ENCODE measurements at regions not wholly inside any gene's neighbourhood (a gene's known extent, or its start where the extent isn't known, plus 50 kb on each side); places are given as distances from the start of the nearest gene placed in this dataset.

DNA sequence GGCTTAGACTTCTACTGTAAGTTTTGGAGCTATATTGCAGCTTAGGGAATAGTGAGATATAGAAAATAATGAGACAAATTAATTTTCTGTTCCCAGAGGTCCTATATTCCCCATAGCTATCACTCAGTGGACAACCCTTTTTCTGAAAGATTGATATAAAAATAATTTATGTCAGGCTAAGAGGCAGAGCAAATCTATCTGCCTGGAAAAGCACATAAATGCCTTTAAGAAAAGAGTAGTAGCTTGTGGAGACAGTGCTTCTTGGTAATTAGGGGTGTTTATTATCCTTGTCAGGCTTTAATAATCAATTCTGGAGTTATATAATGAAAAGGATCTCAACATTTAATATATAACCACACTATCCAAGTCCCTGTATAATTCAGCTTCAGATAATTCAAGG is 1162.8 kb upstream of the PCDH20 start:
- Histone ChIP-seq H3K27ac (ENCODE audit: low read depth) (no peak overlapping the region), H3K4me1 (ENCODE audit: insufficient read depth) (no peaks in the 10 kb centered on the region), H3K4me2 (no peak overlapping the region), H3K79me2 (replicated peaks; ENCODE audit: insufficient read depth) (no peaks in the 10 kb centered on the region), H3K4me3 (no peak overlapping the region), H3K36me3 (ENCODE audit: insufficient read depth) (no peaks in the 10 kb centered on the region), H3K9me2 (ENCODE audit: insufficient read depth) (no peaks in the 10 kb centered on the region), H2AFZ (no peak overlapping the region), H3F3A (replicated peaks; ENCODE audit: low read depth) (no peaks in the 10 kb centered on the region), H4K20me1 (replicated peaks; ENCODE audit: insufficient read depth) (no peaks in the 10 kb centered on the region), H3K27me3 (ENCODE audit: insufficient read depth) (no peaks in the 10 kb centered on the region)
- Mint-ChIP-seq H3K27ac (no peak overlapping the region), H3K36me3 (ENCODE audit: low read depth) (no peaks in the 10 kb centered on the region), H3K27me3 (ENCODE audit: insufficient read depth, low read depth, poor library complexity) (peaks cover 1% of the 10 kb centered on the region), H3K4me1 (no peaks in the 10 kb centered on the region), H3K4me3 (no peak overlapping the region), H3K9me3 (no peaks in the 10 kb centered on the region)
- ATAC-seq (no peak), DNase-seq (ENCODE audit: low spot score) (no peak)
- no peak for TF ChIP-seq NANOG (IDR thresholded peaks at IDR 0.05; ENCODE audit: borderline replicate concordance)
- TF ChIP-seq POLR2AphosphoS5 (IDR thresholded peaks at IDR 0.05; ENCODE audit: low read depth): no peak
- no peak for TF ChIP-seq ZNF114 (CRISPR knock-in tag; IDR thresholded peaks at IDR 0.05)
- no peak for TF ChIP-seq CTCF (conservative IDR thresholded peaks at IDR 0.05; ENCODE audit: low read depth in 2 of 2)
- TF ChIP-seq CREB1 (CRISPR knock-in tag; IDR thresholded peaks at IDR 0.05; ENCODE audit: low read depth): no peak
- TF ChIP-seq JUNB (IDR thresholded peaks at IDR 0.05; ENCODE audit: unreplicated experiment): no peak
- TF ChIP-seq, protein P1, sequence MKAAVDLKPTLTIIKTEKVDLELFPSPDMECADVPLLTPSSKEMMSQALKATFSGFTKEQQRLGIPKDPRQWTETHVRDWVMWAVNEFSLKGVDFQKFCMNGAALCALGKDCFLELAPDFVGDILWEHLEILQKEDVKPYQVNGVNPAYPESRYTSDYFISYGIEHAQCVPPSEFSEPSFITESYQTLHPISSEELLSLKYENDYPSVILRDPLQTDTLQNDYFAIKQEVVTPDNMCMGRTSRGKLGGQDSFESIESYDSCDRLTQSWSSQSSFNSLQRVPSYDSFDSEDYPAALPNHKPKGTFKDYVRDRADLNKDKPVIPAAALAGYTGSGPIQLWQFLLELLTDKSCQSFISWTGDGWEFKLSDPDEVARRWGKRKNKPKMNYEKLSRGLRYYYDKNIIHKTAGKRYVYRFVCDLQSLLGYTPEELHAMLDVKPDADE (IDR thresholded peaks at IDR 0.05): no peak
- TF ChIP-seq STAT1 (IDR thresholded peaks at IDR 0.05; ENCODE audit: unreplicated experiment): no peak
- TF ChIP-seq EZH2phosphoT487 (IDR thresholded peaks at IDR 0.05; ENCODE audit: unreplicated experiment): no peak
- TF ChIP-seq, protein P2, sequence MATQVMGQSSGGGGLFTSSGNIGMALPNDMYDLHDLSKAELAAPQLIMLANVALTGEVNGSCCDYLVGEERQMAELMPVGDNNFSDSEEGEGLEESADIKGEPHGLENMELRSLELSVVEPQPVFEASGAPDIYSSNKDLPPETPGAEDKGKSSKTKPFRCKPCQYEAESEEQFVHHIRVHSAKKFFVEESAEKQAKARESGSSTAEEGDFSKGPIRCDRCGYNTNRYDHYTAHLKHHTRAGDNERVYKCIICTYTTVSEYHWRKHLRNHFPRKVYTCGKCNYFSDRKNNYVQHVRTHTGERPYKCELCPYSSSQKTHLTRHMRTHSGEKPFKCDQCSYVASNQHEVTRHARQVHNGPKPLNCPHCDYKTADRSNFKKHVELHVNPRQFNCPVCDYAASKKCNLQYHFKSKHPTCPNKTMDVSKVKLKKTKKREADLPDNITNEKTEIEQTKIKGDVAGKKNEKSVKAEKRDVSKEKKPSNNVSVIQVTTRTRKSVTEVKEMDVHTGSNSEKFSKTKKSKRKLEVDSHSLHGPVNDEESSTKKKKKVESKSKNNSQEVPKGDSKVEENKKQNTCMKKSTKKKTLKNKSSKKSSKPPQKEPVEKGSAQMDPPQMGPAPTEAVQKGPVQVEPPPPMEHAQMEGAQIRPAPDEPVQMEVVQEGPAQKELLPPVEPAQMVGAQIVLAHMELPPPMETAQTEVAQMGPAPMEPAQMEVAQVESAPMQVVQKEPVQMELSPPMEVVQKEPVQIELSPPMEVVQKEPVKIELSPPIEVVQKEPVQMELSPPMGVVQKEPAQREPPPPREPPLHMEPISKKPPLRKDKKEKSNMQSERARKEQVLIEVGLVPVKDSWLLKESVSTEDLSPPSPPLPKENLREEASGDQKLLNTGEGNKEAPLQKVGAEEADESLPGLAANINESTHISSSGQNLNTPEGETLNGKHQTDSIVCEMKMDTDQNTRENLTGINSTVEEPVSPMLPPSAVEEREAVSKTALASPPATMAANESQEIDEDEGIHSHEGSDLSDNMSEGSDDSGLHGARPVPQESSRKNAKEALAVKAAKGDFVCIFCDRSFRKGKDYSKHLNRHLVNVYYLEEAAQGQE (IDR thresholded peaks at IDR 0.05; ENCODE audit: unreplicated experiment): no peak
- TF ChIP-seq ZNF462 (CRISPR knock-in tag; IDR thresholded peaks at IDR 0.05): no peak
- no peak for TF ChIP-seq ZNF331 (CRISPR knock-in tag; IDR thresholded peaks at IDR 0.05; ENCODE audit: low read depth)
- TF ChIP-seq EZH2 (IDR thresholded peaks at IDR 0.05; ENCODE audit: low read depth, unreplicated experiment): no peak

Data from GM23338 (cell line).